ENCODE measurements at regions not wholly inside any gene's neighbourhood (a gene's known extent, or its start where the extent isn't known, plus 50 kb on each side); places are given as distances from the start of the nearest gene placed in this dataset.

- no peaks in the 10 kb centered on the region for H3K36me3 ChIP-seq
- TF ChIP-seq CTCF (IDR thresholded peaks at IDR 0.05; ENCODE audit: low read depth, low read length) = no peak
- no peak for DNase-seq (ENCODE audit: low read depth in 1 of 2, low spot score in 1 of 2)
- H3K4me1 ChIP-seq (ENCODE audit: low read depth) = peaks cover 4% of the 10 kb centered on the region
- no peaks in the 10 kb centered on the region for H3K27me3 ChIP-seq
- no peaks in the 10 kb centered on the region for H3K9me3 ChIP-seq (ENCODE audit: low read depth)
- no peak overlapping the region for H3K27ac ChIP-seq
- no peak overlapping the region for H3K4me3 ChIP-seq
Observed at GRCh38 chr1:239844833-239845232, 246.8 kb upstream of the FMN2 start.

GRCh38 chr1:239854922-239855321 is 236.8 kb upstream of the FMN2 start:
- DNase-seq (ENCODE audit: low read depth in 1 of 2, low spot score in 1 of 2) = no peak
- H3K36me3 ChIP-seq = no peaks in the 10 kb centered on the region
- no peak for TF ChIP-seq CTCF (IDR thresholded peaks at IDR 0.05; ENCODE audit: low read depth, low read length)
- H3K4me3 ChIP-seq = no peak overlapping the region
- no peaks in the 10 kb centered on the region for H3K4me1 ChIP-seq (ENCODE audit: low read depth)
- no peak overlapping the region for H3K27ac ChIP-seq
- H3K27me3 ChIP-seq = no peaks in the 10 kb centered on the region
- H3K9me3 ChIP-seq (ENCODE audit: low read depth) = no peaks in the 10 kb centered on the region

- Histone ChIP-seq H3K4me1 (ENCODE audit: low read depth) (no peaks in the 10 kb centered on the region), H3K36me3 (no peaks in the 10 kb centered on the region), H3K27me3 (no peaks in the 10 kb centered on the region), H3K9me3 (ENCODE audit: low read depth) (no peaks in the 10 kb centered on the region), H3K27ac (no peak overlapping the region), H3K4me3 (no peak overlapping the region)
- no peak for DNase-seq (ENCODE audit: low read depth in 1 of 2, low spot score in 1 of 2)
- no peak for TF ChIP-seq CTCF (IDR thresholded peaks at IDR 0.05; ENCODE audit: low read depth, low read length)
Observed at GRCh38 chr1:239856067-239856466, 235.6 kb upstream of the FMN2 start.

- DNase-seq (ENCODE audit: low read depth in 1 of 2, low spot score in 1 of 2) = no peak
- H3K27me3 ChIP-seq = no peaks in the 10 kb centered on the region
- H3K9me3 ChIP-seq (ENCODE audit: low read depth) = no peaks in the 10 kb centered on the region
- no peak overlapping the region for H3K4me3 ChIP-seq
- no peak for TF ChIP-seq CTCF (IDR thresholded peaks at IDR 0.05; ENCODE audit: low read depth, low read length)
- no peaks in the 10 kb centered on the region for H3K36me3 ChIP-seq
- H3K27ac ChIP-seq = no peak overlapping the region
- H3K4me1 ChIP-seq (ENCODE audit: low read depth) = no peaks in the 10 kb centered on the region
Observed at GRCh38 chr1:239856924-239857323, 234.8 kb upstream of the FMN2 start.

GRCh38 chr1:239858057-239858456 is 233.6 kb upstream of the FMN2 start:
- H3K36me3 ChIP-seq = no peaks in the 10 kb centered on the region
- no peaks in the 10 kb centered on the region for H3K4me1 ChIP-seq (ENCODE audit: low read depth)
- H3K9me3 ChIP-seq (ENCODE audit: low read depth) = no peaks in the 10 kb centered on the region
- H3K4me3 ChIP-seq = no peak overlapping the region
- no peaks in the 10 kb centered on the region for H3K27me3 ChIP-seq
- TF ChIP-seq CTCF (IDR thresholded peaks at IDR 0.05; ENCODE audit: low read depth, low read length) = no peak
- no peak overlapping the region for H3K27ac ChIP-seq
- DNase-seq (ENCODE audit: low read depth in 1 of 2, low spot score in 1 of 2) = no peak

GRCh38 chr1:239858529-239858928 is 233.2 kb upstream of the FMN2 start:
- H3K4me1 ChIP-seq (ENCODE audit: low read depth) = no peaks in the 10 kb centered on the region
- H3K9me3 ChIP-seq (ENCODE audit: low read depth) = no peaks in the 10 kb centered on the region
- no peak for DNase-seq (ENCODE audit: low read depth in 1 of 2, low spot score in 1 of 2)
- no peak overlapping the region for H3K4me3 ChIP-seq
- H3K36me3 ChIP-seq = no peaks in the 10 kb centered on the region
- no peak overlapping the region for H3K27ac ChIP-seq
- no peaks in the 10 kb centered on the region for H3K27me3 ChIP-seq
- no peak for TF ChIP-seq CTCF (IDR thresholded peaks at IDR 0.05; ENCODE audit: low read depth, low read length)

Data from cardiac muscle cell (in vitro differentiated cells and primary cell).